ENCODE measurements at regions not wholly inside any gene's neighbourhood (a gene's known extent, or its start where the extent isn't known, plus 50 kb on each side); places are given as distances from the start of the nearest gene placed in this dataset.
"Not testable (repeated sequence)": the region's sequence is repeated elsewhere in the genome, so short reads cannot be mapped to it uniquely, and the experiment has no call there.

GRCh38 chr1:172754609-172755008 is 95.7 kb downstream of the FASLG start:
- no peak for DNase-seq (ENCODE audit: low read depth)

GRCh38 chr1:172755099-172755498 is 96.2 kb downstream of the FASLG start:
- DNase-seq (ENCODE audit: low read depth), result no peak

- DNase-seq (ENCODE audit: low read depth), result no peak
Observed at GRCh38 chr1:172756024-172756423, 97.1 kb downstream of the FASLG start.

- DNase-seq (ENCODE audit: low read depth), result no peak
Observed at GRCh38 chr1:172758259-172758658, 99.4 kb downstream of the FASLG start.

- no peak for DNase-seq (ENCODE audit: low read depth)
Observed at GRCh38 chr1:172760121-172760520, 101.2 kb downstream of the FASLG start.

GRCh38 chr1:172761581-172762486 is 102.9 kb downstream of the FASLG start:
- peak; percentile 76 for DNase-seq (ENCODE audit: low read depth)

- no peak for DNase-seq (ENCODE audit: low read depth)
Observed at GRCh38 chr1:172763057-172763456, 104.2 kb downstream of the FASLG start.

- no peak for DNase-seq (ENCODE audit: low read depth)
Observed at GRCh38 chr1:172764378-172764777, 105.5 kb downstream of the FASLG start.

- DNase-seq (ENCODE audit: low read depth), result no peak
Observed at GRCh38 chr1:172766462-172766861, 107.6 kb downstream of the FASLG start.

- DNase-seq (ENCODE audit: low read depth), result no peak
Observed at GRCh38 chr1:172770071-172770470, 111.2 kb downstream of the FASLG start.

- DNase-seq (ENCODE audit: low read depth), result no peak
Observed at GRCh38 chr1:172774561-172774960, 115.7 kb downstream of the FASLG start.

- DNase-seq (ENCODE audit: low read depth), result no peak
Observed at GRCh38 chr1:172775606-172776005, 116.7 kb downstream of the FASLG start.

GRCh38 chr1:172776071-172776470 is 117.2 kb downstream of the FASLG start:
- no peak for DNase-seq (ENCODE audit: low read depth)

- DNase-seq (ENCODE audit: low read depth), result no peak
Observed at GRCh38 chr1:172777767-172778166, 118.9 kb downstream of the FASLG start.

GRCh38 chr1:172778456-172779455 is 119.9 kb downstream of the FASLG start:
- DNase-seq (ENCODE audit: low read depth), result peak; percentile 16

GRCh38 chr1:172779491-172779890 is 120.6 kb downstream of the FASLG start:
- DNase-seq (ENCODE audit: low read depth), result no peak

- no peak for DNase-seq (ENCODE audit: low read depth)
Observed at GRCh38 chr1:172781513-172782140, 122.7 kb downstream of the FASLG start.

- DNase-seq (ENCODE audit: low read depth), result no peak
Observed at GRCh38 chr1:172789840-172790239, 130.9 kb downstream of the FASLG start.

GRCh38 chr1:172790245-172790644 is 131.3 kb downstream of the FASLG start:
- no peak for DNase-seq (ENCODE audit: low read depth)

GRCh38 chr1:172793823-172794222 is 134.9 kb downstream of the FASLG start:
- no peak for DNase-seq (ENCODE audit: low read depth)

- no peak for DNase-seq (ENCODE audit: low read depth)
Observed at GRCh38 chr1:172795741-172796140, 136.8 kb downstream of the FASLG start.

- not testable (repeated sequence) for DNase-seq (ENCODE audit: low read depth)
Observed at GRCh38 chr1:172799804-172800203, 140.9 kb downstream of the FASLG start.
